HCT116 (cell line): ENCODE measurements at regions not wholly inside any gene's neighbourhood (a gene's known extent, or its start where the extent isn't known, plus 50 kb on each side); places are given as distances from the start of the nearest gene placed in this dataset.

Experiments used
- ATAC-seq: fragments of 200-7000 bp; cut with Tn5 transposase; 2 replicates; pipeline ENCODE4 v1.9.1; 2020; ENCODE audit warnings: mild to moderate bottlenecking, moderate library complexity
- BruUV-seq: library from RNA; stranded (reverse); fragments of 400-500 nt; replicated peaks from 2 replicates; lab custom pipeline; 2021; lab: Mats Ljungman, UMichigan
- CTCF ChIA-PET: fragments of 300-600 bp; sonication (Branson Sonifier 250); formaldehyde crosslinking; loops from one replicate; lab custom pipeline; 2021; ENCODE audit warnings: antibody characterized with exemption; lab: Charles Lee
- POLR2A ChIA-PET: fragments of 300-600, 350-600 bp; sonication (Branson Sonifier 250); formaldehyde crosslinking; loops from one replicate; lab custom pipeline; 2021; ENCODE audit warnings: antibody characterized with exemption; lab: Charles Lee
- RAD21 ChIA-PET, 2 experiments: fragments of 300-600 bp; sonication (Branson Sonifier 250); formaldehyde crosslinking; loops; one replicate each; lab custom pipeline; 2023; ENCODE audit warnings: low total read pairs in 2 of 2; ENCODE audit not compliant: uncharacterized antibody in 2 of 2, unreplicated experiment in 2 of 2, low non-redundant PET in 1 of 2; lab: Charles Lee
- DNase-seq: peaks from one replicate; pipeline ENCODE4 v3.0.0-alpha.2; 2010; ENCODE audit warnings: low read depth, low spot score
- H2AFZ ChIP-seq: fragments of 200-600 bp; shearing (Covaris generic), sonication (generic); 2 replicates; pipeline ENCODE4 v1.6.1; 2017; ENCODE audit warnings: low read depth, mixed run types, mixed read lengths, antibody characterized with exemption, low read length; ENCODE audit not compliant: poor library complexity, severe bottlenecking
- H3K27ac ChIP-seq: 2 replicates; pipeline ENCODE4 v1.5.1; 2012; ENCODE audit warnings: low read depth, low read length
- H3K27me3 ChIP-seq: fragments of 200-600 bp; sonication (generic); 2 replicates; pipeline ENCODE4 v1.6.1; 2016; ENCODE audit warnings: mixed run types, low read length, mixed read lengths; ENCODE audit not compliant: insufficient read depth
- H3K36me3 ChIP-seq, 2 experiments: fragments of 200-500 bp in 1 of 2; fragments of 200-600 bp in 1 of 2; sonication (Bioruptor generic) in 1 of 2; sonication (generic) in 1 of 2; 2 replicates each; pipeline versions ENCODE4 v1.5.1 to v1.6.1; 2014 to 2016; ENCODE audit warnings: low read length in 2 of 2, inconsistent platforms in 1 of 2, mixed read lengths in 1 of 2, mixed run types in 1 of 2; ENCODE audit not compliant: insufficient read depth in 2 of 2, control insufficient read depth in 1 of 2
- H3K4me1 ChIP-seq, 2 experiments: fragments of 200-600 bp in 1 of 2; sonication (generic) in 1 of 2; 2 replicates each; pipeline versions ENCODE4 v1.5.1 to v1.6.1; 2012 to 2017; ENCODE audit warnings: low read length in 2 of 2, inconsistent platforms in 1 of 2, mild to moderate bottlenecking in 1 of 2, mixed read lengths in 1 of 2, mixed run types in 1 of 2, moderate library complexity in 1 of 2; ENCODE audit not compliant: insufficient read depth in 2 of 2, control insufficient read depth in 1 of 2
- H3K4me2 ChIP-seq: fragments of 200-600 bp; sonication (generic); 2 replicates; pipeline ENCODE4 v1.6.1; 2017; ENCODE audit warnings: mixed run types, low read length, mixed read lengths
- H3K4me3 ChIP-seq, 2 experiments: fragments of 200-600 bp in 1 of 2; sonication (generic) in 1 of 2; replicated peaks in 1 of 2; 2 replicates each; pipeline ENCODE4 v1.5.1; 2011 to 2016; ENCODE audit warnings: low read length in 2 of 2, control low read depth in 1 of 2, low read depth in 1 of 2, mild to moderate bottlenecking in 1 of 2, mixed read lengths in 1 of 2, mixed run types in 1 of 2
- H3K79me2 ChIP-seq: fragments of 200-600 bp; sonication (generic); 2 replicates; pipeline ENCODE4 v1.6.1; 2017; ENCODE audit warnings: mild to moderate bottlenecking, mixed run types, low read length, moderate library complexity, mixed read lengths; ENCODE audit not compliant: insufficient read depth
- H3K9ac ChIP-seq: fragments of 200-600 bp; sonication (generic); 2 replicates; pipeline ENCODE4 v1.6.1; 2016; ENCODE audit warnings: low read length, mixed read lengths
- H3K9me2 ChIP-seq: fragments of 200-600 bp; sonication (generic), shearing (Covaris generic); 2 replicates; pipeline ENCODE4 v1.6.1; 2017; ENCODE audit warnings: mixed run types, mild to moderate bottlenecking, moderate library complexity; ENCODE audit not compliant: insufficient read depth
- H3K9me3 ChIP-seq, 2 experiments: fragments of 200-500 bp in 1 of 2; fragments of 200-600 bp in 1 of 2; sonication (Bioruptor generic) in 1 of 2; sonication (generic) in 1 of 2; 2 replicates each; pipeline ENCODE4 v1.6.1; 2014 to 2017; ENCODE audit warnings: low read length in 2 of 2, mixed read lengths in 2 of 2, inconsistent platforms in 1 of 2, low read depth in 1 of 2, mild to moderate bottlenecking in 1 of 2, mixed run types in 1 of 2, moderate library complexity in 1 of 2; ENCODE audit not compliant: control insufficient read depth in 1 of 2, insufficient read depth in 1 of 2
- H4K20me1 ChIP-seq: fragments of 200-600 bp; sonication (generic), shearing (Covaris generic); 2 replicates; pipeline ENCODE4 v1.6.1; 2017; ENCODE audit warnings: mixed run types, mild to moderate bottlenecking, moderate library complexity; ENCODE audit not compliant: insufficient read depth
- ATF3 ChIP-seq: IDR thresholded peaks from 2 replicates; pipeline ENCODE4 v1.6.1; 2012
- CEBPB ChIP-seq: IDR thresholded peaks from 2 replicates; pipeline ENCODE4 v1.6.1; 2012; ENCODE audit warnings: low read depth
- EGR1 ChIP-seq: IDR thresholded peaks from 2 replicates; pipeline ENCODE4 v1.6.1; 2012; ENCODE audit warnings: low read depth
- ELF1 ChIP-seq: IDR thresholded peaks from 2 replicates; pipeline ENCODE4 v1.6.1; 2012; ENCODE audit warnings: low read depth, borderline replicate concordance
- EZH2 ChIP-seq: fragments of 200-600 bp; sonication (generic); IDR thresholded peaks from 2 replicates; pipeline ENCODE4 v1.6.1; 2017; ENCODE audit warnings: antibody characterized with exemption, mixed run types
- JUND ChIP-seq: IDR thresholded peaks from 2 replicates; pipeline ENCODE4 v1.6.1; 2012
- MAX ChIP-seq: IDR thresholded peaks from 2 replicates; pipeline ENCODE4 v1.6.1; 2012
- POLR2A ChIP-seq: IDR thresholded peaks from 2 replicates; pipeline ENCODE4 v1.7.0; 2011; ENCODE audit warnings: borderline replicate concordance; ENCODE audit not compliant: insufficient read depth, insufficient read length; ENCODE audit errors: extremely low read depth
- RAD21 ChIP-seq: IDR thresholded peaks from 2 replicates; pipeline ENCODE4 v1.6.1; 2012; ENCODE audit warnings: low read depth, mild to moderate bottlenecking
- SP1 ChIP-seq: IDR thresholded peaks from 2 replicates; pipeline ENCODE4 v1.6.1; 2012; ENCODE audit warnings: low read depth
- YY1 ChIP-seq: IDR thresholded peaks from 2 replicates; pipeline ENCODE4 v1.6.1; 2011; ENCODE audit warnings: low read length, low read depth, moderate library complexity, mild to moderate bottlenecking; ENCODE audit not compliant: insufficient replicate concordance; ENCODE audit errors: extremely low read depth
- ZNF274 ChIP-seq: fragments of 200-500 bp; sonication (Bioruptor generic); IDR thresholded peaks from 2 replicates; pipeline ENCODE4 v1.6.1; 2014; ENCODE audit warnings: mild to moderate bottlenecking, low read depth, low read length, inconsistent platforms
- intact Hi-C: fragments of 100-400 bp; cut with micrococcal nuclease; formaldehyde crosslinking; loops from 2 replicates; pipeline ENCODE4 v1.10.0; 2022

- H3K4me3 ChIP-seq, result no peak overlapping the region
- H3K27me3 ChIP-seq, result no peaks in the 10 kb centered on the region
- no peaks in the 10 kb centered on the region for H3K9me2 ChIP-seq
- H3K79me2 ChIP-seq, result no peaks in the 10 kb centered on the region
- H3K27ac ChIP-seq, result no peak overlapping the region
- TF ChIP-seq RAD21 (no peak), CEBPB (no peak), EGR1 (no peak), EZH2 (no peak), ZNF274 (no peak)
- no TSS peak for BruUV-seq
- RAD21 ChIA-PET, result no interaction called here
- CTCF ChIA-PET, result no interaction called here
- H3K4me2 ChIP-seq, result no peak overlapping the region
- no peak overlapping the region for H2AFZ ChIP-seq
- no peaks in the 10 kb centered on the region for H3K9me3 ChIP-seq
- no peaks in the 10 kb centered on the region for H3K4me1 ChIP-seq
- intact Hi-C loops, result no loop called here
- H4K20me1 ChIP-seq, result no peaks in the 10 kb centered on the region
- ATAC-seq, result no peak
- POLR2A ChIA-PET, result no interaction called here
- no peaks in the 10 kb centered on the region for H3K36me3 ChIP-seq
- no peak for DNase-seq
- no peak overlapping the region for H3K9ac ChIP-seq
These were observed 66.4 kb upstream of the ATP6AP2 start for GRCh38 chrX:40514376-40514775.

GRCh38 chrX:40513835-40514234 is 66.9 kb upstream of the ATP6AP2 start:
- RAD21 ChIA-PET, result no interaction called here
- Histone ChIP-seq H3K9me3 (no peaks in the 10 kb centered on the region), H3K9ac (no peak overlapping the region), H3K9me2 (no peaks in the 10 kb centered on the region), H3K27me3 (no peaks in the 10 kb centered on the region), H3K27ac (no peak overlapping the region), H3K4me1 (no peaks in the 10 kb centered on the region), H2AFZ (no peak overlapping the region), H3K4me3 (no peak overlapping the region), H3K79me2 (no peaks in the 10 kb centered on the region), H3K36me3 (no peaks in the 10 kb centered on the region), H3K4me2 (no peak overlapping the region), H4K20me1 (no peaks in the 10 kb centered on the region)
- CTCF ChIA-PET, result no interaction called here
- POLR2A ChIA-PET, result no interaction called here
- ATAC-seq (no peak), DNase-seq (no peak)
- intact Hi-C loops, result no loop called here
- no TSS peak for BruUV-seq
- TF ChIP-seq ELF1, result no peak
- TF ChIP-seq POLR2A, result no peak
- no peak for TF ChIP-seq EGR1
- TF ChIP-seq JUND, result no peak
- TF ChIP-seq SP1, result no peak
- TF ChIP-seq MAX, result no peak
- TF ChIP-seq YY1, result no peak
- no peak for TF ChIP-seq ATF3
- TF ChIP-seq ZNF274, result no peak
